Spleen (tissue), 7 donors: ENCODE measurements at regions not wholly inside any gene's neighbourhood (a gene's known extent, or its start where the extent isn't known, plus 50 kb on each side); places are given as distances from the start of the nearest gene placed in this dataset.
"Not testable (repeated sequence)": the region's sequence is repeated elsewhere in the genome, so short reads cannot be mapped to it uniquely, and the experiment has no call there.

Source experiments
- POLR2A ChIP-seq, 3 donors: fragments of 450-650 bp; IDR thresholded peaks; one replicate each; pipeline ENCODE4 v1.5.1; 2017; ENCODE audit warnings: antibody characterized with exemption in 3 of 3, mild to moderate bottlenecking in 1 of 3
- TF ChIP-seq, protein P1 (sequence below), 11 experiments: fragments of 200-600 bp in 7 of 11; fragments of 450-650 bp in 4 of 11; sonication (generic) in 4 of 11; IDR thresholded peaks in 8 of 11; conservative IDR thresholded peaks in 3 of 11; 1 replicate in 7 of 11; 2 replicates in 4 of 11; pipeline versions ENCODE4 v1.4.0 to v1.8.0; 2016 to 2021; ENCODE audit warnings: antibody characterized with exemption in 11 of 11, inconsistent platforms in 4 of 11, mild to moderate bottlenecking in 1 of 11
- donor health status: DM: no; HTN: no; CAD: no; lungs with moderate emphysema.
- donor health status: DM: no; HTN: no; CAD: no.
- donor health status: DM: no; HTN: no; CAD: no.

DNA sequence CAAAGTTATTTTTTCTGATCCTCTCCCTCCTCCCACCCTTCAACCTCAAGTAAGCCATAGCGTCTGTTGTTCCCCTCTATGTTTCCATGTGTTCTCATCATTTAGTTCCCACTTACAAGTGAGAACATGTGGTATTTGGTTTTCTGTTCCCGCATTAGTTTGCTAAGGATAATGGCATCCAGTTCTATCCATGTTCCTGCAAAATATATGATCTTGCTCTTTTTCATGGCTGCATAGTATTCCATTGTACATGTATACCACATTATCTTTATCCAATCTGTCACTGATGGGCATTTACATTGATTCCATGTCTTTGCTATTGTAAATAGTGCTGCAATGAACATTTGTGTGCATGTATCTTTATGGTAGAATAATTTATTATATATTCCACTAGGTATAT lies 252.0 kb upstream of the ACVR2A start:
- TF ChIP-seq, protein P1, sequence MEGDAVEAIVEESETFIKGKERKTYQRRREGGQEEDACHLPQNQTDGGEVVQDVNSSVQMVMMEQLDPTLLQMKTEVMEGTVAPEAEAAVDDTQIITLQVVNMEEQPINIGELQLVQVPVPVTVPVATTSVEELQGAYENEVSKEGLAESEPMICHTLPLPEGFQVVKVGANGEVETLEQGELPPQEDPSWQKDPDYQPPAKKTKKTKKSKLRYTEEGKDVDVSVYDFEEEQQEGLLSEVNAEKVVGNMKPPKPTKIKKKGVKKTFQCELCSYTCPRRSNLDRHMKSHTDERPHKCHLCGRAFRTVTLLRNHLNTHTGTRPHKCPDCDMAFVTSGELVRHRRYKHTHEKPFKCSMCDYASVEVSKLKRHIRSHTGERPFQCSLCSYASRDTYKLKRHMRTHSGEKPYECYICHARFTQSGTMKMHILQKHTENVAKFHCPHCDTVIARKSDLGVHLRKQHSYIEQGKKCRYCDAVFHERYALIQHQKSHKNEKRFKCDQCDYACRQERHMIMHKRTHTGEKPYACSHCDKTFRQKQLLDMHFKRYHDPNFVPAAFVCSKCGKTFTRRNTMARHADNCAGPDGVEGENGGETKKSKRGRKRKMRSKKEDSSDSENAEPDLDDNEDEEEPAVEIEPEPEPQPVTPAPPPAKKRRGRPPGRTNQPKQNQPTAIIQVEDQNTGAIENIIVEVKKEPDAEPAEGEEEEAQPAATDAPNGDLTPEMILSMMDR (IDR thresholded peaks at IDR 0.05 in 8 of 11, conservative IDR thresholded peaks at IDR 0.05 in 3 of 11), result not testable (repeated sequence)
- not testable (repeated sequence) for TF ChIP-seq POLR2A (IDR thresholded peaks at IDR 0.05)
